HCT116 (cell line): ENCODE measurements at regions not wholly inside any gene's neighbourhood (a gene's known extent, or its start where the extent isn't known, plus 50 kb on each side); places are given as distances from the start of the nearest gene placed in this dataset.

Source experiments
- ATAC-seq: fragments of 200-7000 bp; cut with Tn5 transposase; 2 replicates; pipeline ENCODE4 v1.9.1; 2020; ENCODE audit warnings: mild to moderate bottlenecking, moderate library complexity
- BruUV-seq: library from RNA; stranded (reverse); fragments of 400-500 nt; replicated peaks from 2 replicates; lab custom pipeline; 2021; lab: Mats Ljungman, UMichigan
- CTCF ChIA-PET: fragments of 300-600 bp; sonication (Branson Sonifier 250); formaldehyde crosslinking; loops from one replicate; lab custom pipeline; 2021; ENCODE audit warnings: antibody characterized with exemption; lab: Charles Lee
- POLR2A ChIA-PET: fragments of 300-600, 350-600 bp; sonication (Branson Sonifier 250); formaldehyde crosslinking; loops from one replicate; lab custom pipeline; 2021; ENCODE audit warnings: antibody characterized with exemption; lab: Charles Lee
- RAD21 ChIA-PET, 2 experiments: fragments of 300-600 bp; sonication (Branson Sonifier 250); formaldehyde crosslinking; loops; one replicate each; lab custom pipeline; 2023; ENCODE audit warnings: low total read pairs in 2 of 2; ENCODE audit not compliant: uncharacterized antibody in 2 of 2, unreplicated experiment in 2 of 2, low non-redundant PET in 1 of 2; lab: Charles Lee
- DNase-seq: peaks from one replicate; pipeline ENCODE4 v3.0.0-alpha.2; 2010; ENCODE audit warnings: low read depth, low spot score
- H2AFZ ChIP-seq: fragments of 200-600 bp; shearing (Covaris generic), sonication (generic); 2 replicates; pipeline ENCODE4 v1.6.1; 2017; ENCODE audit warnings: low read depth, mixed run types, mixed read lengths, antibody characterized with exemption, low read length; ENCODE audit not compliant: poor library complexity, severe bottlenecking
- H3K27ac ChIP-seq: 2 replicates; pipeline ENCODE4 v1.5.1; 2012; ENCODE audit warnings: low read depth, low read length
- H3K27me3 ChIP-seq: fragments of 200-600 bp; sonication (generic); 2 replicates; pipeline ENCODE4 v1.6.1; 2016; ENCODE audit warnings: mixed run types, low read length, mixed read lengths; ENCODE audit not compliant: insufficient read depth
- H3K36me3 ChIP-seq, 2 experiments: fragments of 200-500 bp in 1 of 2; fragments of 200-600 bp in 1 of 2; sonication (Bioruptor generic) in 1 of 2; sonication (generic) in 1 of 2; 2 replicates each; pipeline versions ENCODE4 v1.5.1 to v1.6.1; 2014 to 2016; ENCODE audit warnings: low read length in 2 of 2, inconsistent platforms in 1 of 2, mixed read lengths in 1 of 2, mixed run types in 1 of 2; ENCODE audit not compliant: insufficient read depth in 2 of 2, control insufficient read depth in 1 of 2
- H3K4me1 ChIP-seq, 2 experiments: fragments of 200-600 bp in 1 of 2; sonication (generic) in 1 of 2; 2 replicates each; pipeline versions ENCODE4 v1.5.1 to v1.6.1; 2012 to 2017; ENCODE audit warnings: low read length in 2 of 2, inconsistent platforms in 1 of 2, mild to moderate bottlenecking in 1 of 2, mixed read lengths in 1 of 2, mixed run types in 1 of 2, moderate library complexity in 1 of 2; ENCODE audit not compliant: insufficient read depth in 2 of 2, control insufficient read depth in 1 of 2
- H3K4me2 ChIP-seq: fragments of 200-600 bp; sonication (generic); 2 replicates; pipeline ENCODE4 v1.6.1; 2017; ENCODE audit warnings: mixed run types, low read length, mixed read lengths
- H3K4me3 ChIP-seq, 2 experiments: fragments of 200-600 bp in 1 of 2; sonication (generic) in 1 of 2; replicated peaks in 1 of 2; 2 replicates each; pipeline ENCODE4 v1.5.1; 2011 to 2016; ENCODE audit warnings: low read length in 2 of 2, control low read depth in 1 of 2, low read depth in 1 of 2, mild to moderate bottlenecking in 1 of 2, mixed read lengths in 1 of 2, mixed run types in 1 of 2
- H3K79me2 ChIP-seq: fragments of 200-600 bp; sonication (generic); 2 replicates; pipeline ENCODE4 v1.6.1; 2017; ENCODE audit warnings: mild to moderate bottlenecking, mixed run types, low read length, moderate library complexity, mixed read lengths; ENCODE audit not compliant: insufficient read depth
- H3K9ac ChIP-seq: fragments of 200-600 bp; sonication (generic); 2 replicates; pipeline ENCODE4 v1.6.1; 2016; ENCODE audit warnings: low read length, mixed read lengths
- H3K9me2 ChIP-seq: fragments of 200-600 bp; sonication (generic), shearing (Covaris generic); 2 replicates; pipeline ENCODE4 v1.6.1; 2017; ENCODE audit warnings: mixed run types, mild to moderate bottlenecking, moderate library complexity; ENCODE audit not compliant: insufficient read depth
- H3K9me3 ChIP-seq, 2 experiments: fragments of 200-500 bp in 1 of 2; fragments of 200-600 bp in 1 of 2; sonication (Bioruptor generic) in 1 of 2; sonication (generic) in 1 of 2; 2 replicates each; pipeline ENCODE4 v1.6.1; 2014 to 2017; ENCODE audit warnings: low read length in 2 of 2, mixed read lengths in 2 of 2, inconsistent platforms in 1 of 2, low read depth in 1 of 2, mild to moderate bottlenecking in 1 of 2, mixed run types in 1 of 2, moderate library complexity in 1 of 2; ENCODE audit not compliant: control insufficient read depth in 1 of 2, insufficient read depth in 1 of 2
- H4K20me1 ChIP-seq: fragments of 200-600 bp; sonication (generic), shearing (Covaris generic); 2 replicates; pipeline ENCODE4 v1.6.1; 2017; ENCODE audit warnings: mixed run types, mild to moderate bottlenecking, moderate library complexity; ENCODE audit not compliant: insufficient read depth
- ELF1 ChIP-seq: IDR thresholded peaks from 2 replicates; pipeline ENCODE4 v1.6.1; 2012; ENCODE audit warnings: low read depth, borderline replicate concordance
- FOSL1 ChIP-seq: IDR thresholded peaks from 2 replicates; pipeline ENCODE4 v1.6.1; 2012; ENCODE audit warnings: low read depth
- MAX ChIP-seq: IDR thresholded peaks from 2 replicates; pipeline ENCODE4 v1.6.1; 2012
- POLR2A ChIP-seq: IDR thresholded peaks from 2 replicates; pipeline ENCODE4 v1.7.0; 2011; ENCODE audit warnings: borderline replicate concordance; ENCODE audit not compliant: insufficient read depth, insufficient read length; ENCODE audit errors: extremely low read depth
- RAD21 ChIP-seq: IDR thresholded peaks from 2 replicates; pipeline ENCODE4 v1.6.1; 2012; ENCODE audit warnings: low read depth, mild to moderate bottlenecking
- SIN3A ChIP-seq: IDR thresholded peaks from 2 replicates; pipeline ENCODE4 v1.6.1; 2012; ENCODE audit warnings: low read depth
- SP1 ChIP-seq: IDR thresholded peaks from 2 replicates; pipeline ENCODE4 v1.6.1; 2012; ENCODE audit warnings: low read depth
- ZFX ChIP-seq: fragments of 450-650 bp; IDR thresholded peaks from 2 replicates; pipeline ENCODE4 v1.6.1; 2017
- ZNF274 ChIP-seq: fragments of 200-500 bp; sonication (Bioruptor generic); IDR thresholded peaks from 2 replicates; pipeline ENCODE4 v1.6.1; 2014; ENCODE audit warnings: mild to moderate bottlenecking, low read depth, low read length, inconsistent platforms
- intact Hi-C: fragments of 100-400 bp; cut with micrococcal nuclease; formaldehyde crosslinking; loops from 2 replicates; pipeline ENCODE4 v1.10.0; 2022
- TF ChIP-seq, protein P1 (sequence below): IDR thresholded peaks from 2 replicates; pipeline ENCODE4 v1.6.1; 2012; ENCODE audit warnings: low read depth
- TF ChIP-seq, protein P2 (sequence below), 3 experiments: fragments of 200-600 bp in 1 of 3; sonication (generic) in 1 of 3; IDR thresholded peaks in 2 of 3; conservative IDR thresholded peaks in 1 of 3; 2 replicates each; pipeline ENCODE4 v1.5.1; 2012 to 2017; ENCODE audit warnings: low read depth in 2 of 3, low read length in 2 of 3, antibody characterized with exemption in 1 of 3, borderline replicate concordance in 1 of 3, control low read depth in 1 of 3, mild to moderate bottlenecking in 1 of 3, mixed read lengths in 1 of 3, mixed run types in 1 of 3, moderate library complexity in 1 of 3; ENCODE audit not compliant: insufficient read depth in 1 of 3
- TF ChIP-seq, protein P3 (sequence below): IDR thresholded peaks from 2 replicates; pipeline ENCODE4 v1.6.1; 2011; ENCODE audit warnings: mild to moderate bottlenecking, low read length, moderate library complexity; ENCODE audit not compliant: insufficient replicate concordance; ENCODE audit errors: extremely low read depth

- intact Hi-C loops = no loop called here
- Histone ChIP-seq H3K9ac (no peak overlapping the region), H3K4me2 (no peak overlapping the region), H3K36me3 (no peaks in the 10 kb centered on the region), H3K79me2 (no peaks in the 10 kb centered on the region)
- TF ChIP-seq, protein P1, sequence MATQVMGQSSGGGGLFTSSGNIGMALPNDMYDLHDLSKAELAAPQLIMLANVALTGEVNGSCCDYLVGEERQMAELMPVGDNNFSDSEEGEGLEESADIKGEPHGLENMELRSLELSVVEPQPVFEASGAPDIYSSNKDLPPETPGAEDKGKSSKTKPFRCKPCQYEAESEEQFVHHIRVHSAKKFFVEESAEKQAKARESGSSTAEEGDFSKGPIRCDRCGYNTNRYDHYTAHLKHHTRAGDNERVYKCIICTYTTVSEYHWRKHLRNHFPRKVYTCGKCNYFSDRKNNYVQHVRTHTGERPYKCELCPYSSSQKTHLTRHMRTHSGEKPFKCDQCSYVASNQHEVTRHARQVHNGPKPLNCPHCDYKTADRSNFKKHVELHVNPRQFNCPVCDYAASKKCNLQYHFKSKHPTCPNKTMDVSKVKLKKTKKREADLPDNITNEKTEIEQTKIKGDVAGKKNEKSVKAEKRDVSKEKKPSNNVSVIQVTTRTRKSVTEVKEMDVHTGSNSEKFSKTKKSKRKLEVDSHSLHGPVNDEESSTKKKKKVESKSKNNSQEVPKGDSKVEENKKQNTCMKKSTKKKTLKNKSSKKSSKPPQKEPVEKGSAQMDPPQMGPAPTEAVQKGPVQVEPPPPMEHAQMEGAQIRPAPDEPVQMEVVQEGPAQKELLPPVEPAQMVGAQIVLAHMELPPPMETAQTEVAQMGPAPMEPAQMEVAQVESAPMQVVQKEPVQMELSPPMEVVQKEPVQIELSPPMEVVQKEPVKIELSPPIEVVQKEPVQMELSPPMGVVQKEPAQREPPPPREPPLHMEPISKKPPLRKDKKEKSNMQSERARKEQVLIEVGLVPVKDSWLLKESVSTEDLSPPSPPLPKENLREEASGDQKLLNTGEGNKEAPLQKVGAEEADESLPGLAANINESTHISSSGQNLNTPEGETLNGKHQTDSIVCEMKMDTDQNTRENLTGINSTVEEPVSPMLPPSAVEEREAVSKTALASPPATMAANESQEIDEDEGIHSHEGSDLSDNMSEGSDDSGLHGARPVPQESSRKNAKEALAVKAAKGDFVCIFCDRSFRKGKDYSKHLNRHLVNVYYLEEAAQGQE = no peak
- TF ChIP-seq, protein P2, sequence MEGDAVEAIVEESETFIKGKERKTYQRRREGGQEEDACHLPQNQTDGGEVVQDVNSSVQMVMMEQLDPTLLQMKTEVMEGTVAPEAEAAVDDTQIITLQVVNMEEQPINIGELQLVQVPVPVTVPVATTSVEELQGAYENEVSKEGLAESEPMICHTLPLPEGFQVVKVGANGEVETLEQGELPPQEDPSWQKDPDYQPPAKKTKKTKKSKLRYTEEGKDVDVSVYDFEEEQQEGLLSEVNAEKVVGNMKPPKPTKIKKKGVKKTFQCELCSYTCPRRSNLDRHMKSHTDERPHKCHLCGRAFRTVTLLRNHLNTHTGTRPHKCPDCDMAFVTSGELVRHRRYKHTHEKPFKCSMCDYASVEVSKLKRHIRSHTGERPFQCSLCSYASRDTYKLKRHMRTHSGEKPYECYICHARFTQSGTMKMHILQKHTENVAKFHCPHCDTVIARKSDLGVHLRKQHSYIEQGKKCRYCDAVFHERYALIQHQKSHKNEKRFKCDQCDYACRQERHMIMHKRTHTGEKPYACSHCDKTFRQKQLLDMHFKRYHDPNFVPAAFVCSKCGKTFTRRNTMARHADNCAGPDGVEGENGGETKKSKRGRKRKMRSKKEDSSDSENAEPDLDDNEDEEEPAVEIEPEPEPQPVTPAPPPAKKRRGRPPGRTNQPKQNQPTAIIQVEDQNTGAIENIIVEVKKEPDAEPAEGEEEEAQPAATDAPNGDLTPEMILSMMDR (IDR thresholded peaks at IDR 0.05 in 2 of 3, conservative IDR thresholded peaks at IDR 0.05 in 1 of 3; ENCODE audit: borderline replicate concordance in 1 of 3, insufficient read depth in 1 of 3, low read depth in 2 of 3, low read length in 2 of 3) = no peak
- TF ChIP-seq ZFX (no peak), ELF1 (no peak), SIN3A (no peak), ZNF274 (no peak), POLR2A (no peak), MAX (no peak), RAD21 (no peak), SP1 (no peak), FOSL1 (no peak)
- TF ChIP-seq, protein P3, sequence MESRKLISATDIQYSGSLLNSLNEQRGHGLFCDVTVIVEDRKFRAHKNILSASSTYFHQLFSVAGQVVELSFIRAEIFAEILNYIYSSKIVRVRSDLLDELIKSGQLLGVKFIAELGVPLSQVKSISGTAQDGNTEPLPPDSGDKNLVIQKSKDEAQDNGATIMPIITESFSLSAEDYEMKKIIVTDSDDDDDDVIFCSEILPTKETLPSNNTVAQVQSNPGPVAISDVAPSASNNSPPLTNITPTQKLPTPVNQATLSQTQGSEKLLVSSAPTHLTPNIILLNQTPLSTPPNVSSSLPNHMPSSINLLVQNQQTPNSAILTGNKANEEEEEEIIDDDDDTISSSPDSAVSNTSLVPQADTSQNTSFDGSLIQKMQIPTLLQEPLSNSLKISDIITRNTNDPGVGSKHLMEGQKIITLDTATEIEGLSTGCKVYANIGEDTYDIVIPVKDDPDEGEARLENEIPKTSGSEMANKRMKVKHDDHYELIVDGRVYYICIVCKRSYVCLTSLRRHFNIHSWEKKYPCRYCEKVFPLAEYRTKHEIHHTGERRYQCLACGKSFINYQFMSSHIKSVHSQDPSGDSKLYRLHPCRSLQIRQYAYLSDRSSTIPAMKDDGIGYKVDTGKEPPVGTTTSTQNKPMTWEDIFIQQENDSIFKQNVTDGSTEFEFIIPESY = no peak
- TF ChIP-seq, all 23 proteins: peak for 0
- no peaks in the 10 kb centered on the region for H3K9me2 ChIP-seq
- BruUV-seq = no TSS peak
- CTCF ChIA-PET = no interaction called here
- H4K20me1 ChIP-seq = no peaks in the 10 kb centered on the region
- no peaks in the 10 kb centered on the region for H3K4me1 ChIP-seq
- DNase-seq (no peak), ATAC-seq (no peak)
- RAD21 ChIA-PET = no interaction called here
- no peaks in the 10 kb centered on the region; the same call in 1 of the 2 replicates for H3K27me3 ChIP-seq
- H3K9me3 ChIP-seq = no peaks in the 10 kb centered on the region
- no peak overlapping the region for H3K27ac ChIP-seq
- H2AFZ ChIP-seq = no peak overlapping the region
- no peak overlapping the region for H3K4me3 ChIP-seq
- POLR2A ChIA-PET = no interaction called here
Observed at GRCh38 chr2:41644936-41645335, 402.9 kb upstream of the PKDCC start.
